ENCODE measurements at regions not wholly inside any gene's neighbourhood (a gene's known extent, or its start where the extent isn't known, plus 50 kb on each side); places are given as distances from the start of the nearest gene placed in this dataset.
"Not testable (repeated sequence)": the region's sequence is repeated elsewhere in the genome, so short reads cannot be mapped to it uniquely, and the experiment has no call there.

DNA sequence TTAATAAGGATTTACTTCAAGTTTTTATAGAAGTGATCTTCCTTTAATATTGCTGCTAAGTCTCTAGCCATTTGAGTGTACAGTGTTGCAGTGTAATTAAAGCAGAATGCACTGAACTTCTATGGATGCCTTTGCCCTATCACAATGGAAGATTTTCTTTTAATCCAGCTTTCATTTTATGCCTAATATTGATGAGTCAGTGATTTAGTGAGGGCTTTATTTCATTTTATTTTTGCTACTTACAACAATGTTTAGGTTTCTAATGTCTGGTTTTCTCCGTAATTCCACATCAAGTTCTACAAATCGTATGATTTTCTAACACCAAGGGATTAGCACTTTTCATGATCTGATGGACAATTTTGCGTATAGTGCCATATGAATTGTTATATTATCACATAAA is 504.1 kb downstream of the PCDH11X start:
- Histone ChIP-seq H3K4me1 (no peaks in the 10 kb centered on the region), H3K9me3 (no peaks in the 10 kb centered on the region), H3K36me3 (no peaks in the 10 kb centered on the region), H3K27ac (no peak overlapping the region), H3K27me3 (no peaks in the 10 kb centered on the region), H3K4me3 (no peak overlapping the region)
- whole genome bisulfite sequencing, 2 donors (ENCODE audit: low coverage in 1 of 2), result 86 to 87% methylated on average over 2 to 3 of the region's 3 CpGs
- no peak for TF ChIP-seq POLR2AphosphoS5 (IDR thresholded peaks at IDR 0.05)
- TF ChIP-seq POLR2A (IDR thresholded peaks at IDR 0.05), result no peak
- TF ChIP-seq, protein P1, sequence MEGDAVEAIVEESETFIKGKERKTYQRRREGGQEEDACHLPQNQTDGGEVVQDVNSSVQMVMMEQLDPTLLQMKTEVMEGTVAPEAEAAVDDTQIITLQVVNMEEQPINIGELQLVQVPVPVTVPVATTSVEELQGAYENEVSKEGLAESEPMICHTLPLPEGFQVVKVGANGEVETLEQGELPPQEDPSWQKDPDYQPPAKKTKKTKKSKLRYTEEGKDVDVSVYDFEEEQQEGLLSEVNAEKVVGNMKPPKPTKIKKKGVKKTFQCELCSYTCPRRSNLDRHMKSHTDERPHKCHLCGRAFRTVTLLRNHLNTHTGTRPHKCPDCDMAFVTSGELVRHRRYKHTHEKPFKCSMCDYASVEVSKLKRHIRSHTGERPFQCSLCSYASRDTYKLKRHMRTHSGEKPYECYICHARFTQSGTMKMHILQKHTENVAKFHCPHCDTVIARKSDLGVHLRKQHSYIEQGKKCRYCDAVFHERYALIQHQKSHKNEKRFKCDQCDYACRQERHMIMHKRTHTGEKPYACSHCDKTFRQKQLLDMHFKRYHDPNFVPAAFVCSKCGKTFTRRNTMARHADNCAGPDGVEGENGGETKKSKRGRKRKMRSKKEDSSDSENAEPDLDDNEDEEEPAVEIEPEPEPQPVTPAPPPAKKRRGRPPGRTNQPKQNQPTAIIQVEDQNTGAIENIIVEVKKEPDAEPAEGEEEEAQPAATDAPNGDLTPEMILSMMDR (IDR thresholded peaks at IDR 0.05), result no peak
- TF ChIP-seq EP300 (IDR thresholded peaks at IDR 0.05), result no peak
- ATAC-seq, result no peak

DNA sequence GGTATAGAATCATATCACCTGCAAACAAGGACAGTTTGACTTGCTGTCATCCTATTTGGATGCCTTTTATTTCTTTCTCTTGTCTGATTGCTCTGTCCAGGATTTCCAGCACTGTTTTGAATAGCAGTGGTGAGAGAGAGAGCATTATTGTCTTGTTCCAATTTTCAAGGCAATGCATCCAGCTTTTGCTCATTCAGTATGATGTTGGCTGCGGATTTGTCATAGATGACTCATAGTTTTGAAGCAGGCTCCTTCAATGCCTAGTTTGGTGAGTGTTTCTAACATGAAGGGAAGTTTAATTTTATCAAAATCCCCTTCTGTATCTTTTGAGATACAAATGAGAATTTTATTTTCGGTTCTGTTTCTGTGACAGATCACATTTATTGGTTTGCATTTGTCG is 518.9 kb downstream of the PCDH11X start:
- not testable (repeated sequence) for H3K27me3 ChIP-seq, H3K36me3 ChIP-seq, H3K9me3 ChIP-seq, H3K4me1 ChIP-seq, H3K27ac ChIP-seq, ATAC-seq, H3K4me3 ChIP-seq
- WGBS, 2 donors (ENCODE audit: low coverage in 1 of 2), result 67 to 77% methylated on average over 1 to 3 of the region's 3 CpGs

GRCh38 chrX:92333194-92333593 is 554.0 kb downstream of the PCDH11X start:
- H3K4me1 ChIP-seq, H3K36me3 ChIP-seq, H3K9me3 ChIP-seq, ATAC-seq, H3K27ac ChIP-seq, H3K4me3 ChIP-seq, H3K27me3 ChIP-seq: not testable (repeated sequence)
- WGBS, 2 donors (ENCODE audit: low coverage in 1 of 2), result 86 to 88% methylated on average over 3 of the region's 5 CpGs

- not testable (repeated sequence) for H3K4me1 ChIP-seq, H3K27me3 ChIP-seq, ATAC-seq, H3K27ac ChIP-seq, H3K4me3 ChIP-seq, H3K36me3 ChIP-seq, H3K9me3 ChIP-seq
- WGBS, 2 donors (ENCODE audit: low coverage in 1 of 2), result 68 to 76% methylated on average over 6 of the region's 6 CpGs
Measured at GRCh38 chrX:92351065-92351464, 571.9 kb downstream of the PCDH11X start.

DNA sequence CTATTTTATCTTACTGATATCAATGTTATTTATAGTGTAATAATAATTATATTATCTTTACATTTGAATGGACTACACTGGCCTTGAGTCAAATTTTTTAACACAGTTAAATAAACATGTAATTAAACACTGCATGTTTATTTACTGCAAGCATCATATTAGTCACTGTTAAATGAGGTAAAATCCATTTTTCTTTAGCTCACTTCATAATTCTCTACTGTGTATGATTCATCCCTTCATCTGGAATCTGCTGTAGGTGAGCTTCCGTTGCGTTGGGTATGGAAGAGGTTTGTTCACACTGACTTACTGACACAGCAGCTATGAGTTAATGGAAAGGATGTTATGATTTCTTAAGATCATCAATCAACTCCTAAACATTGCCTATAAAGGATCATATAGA is 572.3 kb downstream of the PCDH11X start:
- ATAC-seq, result no peak
- TF ChIP-seq POLR2AphosphoS5 (IDR thresholded peaks at IDR 0.05), result no peak

More for the DNA sequence above, 572.3 kb downstream of the PCDH11X start:
- H3K36me3 ChIP-seq, result no peaks in the 10 kb centered on the region
- no peaks in the 10 kb centered on the region for H3K4me1 ChIP-seq
- no peaks in the 10 kb centered on the region for H3K9me3 ChIP-seq
- H3K27me3 ChIP-seq, result no peaks in the 10 kb centered on the region
- 67 to 77% methylated on average over 2 of the region's 2 CpGs for WGBS, 2 donors (ENCODE audit: low coverage in 1 of 2)
- H3K27ac ChIP-seq, result no peak overlapping the region
- H3K4me3 ChIP-seq, result no peak overlapping the region
